ENCODE measurements at regions not wholly inside any gene's neighbourhood (a gene's known extent, or its start where the extent isn't known, plus 50 kb on each side); places are given as distances from the start of the nearest gene placed in this dataset.

DNA sequence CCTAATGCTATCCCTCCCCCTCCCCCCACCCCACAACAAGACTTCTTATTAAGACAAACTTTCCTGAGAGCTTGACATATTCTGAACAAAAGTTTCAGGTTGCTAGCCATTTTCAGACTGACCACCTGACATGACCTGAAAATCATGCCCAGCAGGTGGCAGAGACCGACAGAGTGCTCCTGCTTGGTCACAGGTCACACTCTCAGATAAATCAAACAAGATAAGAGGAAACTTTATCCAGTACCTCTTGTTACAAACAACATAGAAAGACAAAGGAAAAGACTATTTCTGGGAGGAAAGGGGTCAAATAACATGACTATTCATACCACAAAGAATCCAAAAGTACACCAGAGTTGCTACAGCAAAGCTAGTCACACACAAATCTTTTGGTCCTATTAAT lies 107.4 kb downstream of the TMEM200C start:
- TF ChIP-seq, protein P1, sequence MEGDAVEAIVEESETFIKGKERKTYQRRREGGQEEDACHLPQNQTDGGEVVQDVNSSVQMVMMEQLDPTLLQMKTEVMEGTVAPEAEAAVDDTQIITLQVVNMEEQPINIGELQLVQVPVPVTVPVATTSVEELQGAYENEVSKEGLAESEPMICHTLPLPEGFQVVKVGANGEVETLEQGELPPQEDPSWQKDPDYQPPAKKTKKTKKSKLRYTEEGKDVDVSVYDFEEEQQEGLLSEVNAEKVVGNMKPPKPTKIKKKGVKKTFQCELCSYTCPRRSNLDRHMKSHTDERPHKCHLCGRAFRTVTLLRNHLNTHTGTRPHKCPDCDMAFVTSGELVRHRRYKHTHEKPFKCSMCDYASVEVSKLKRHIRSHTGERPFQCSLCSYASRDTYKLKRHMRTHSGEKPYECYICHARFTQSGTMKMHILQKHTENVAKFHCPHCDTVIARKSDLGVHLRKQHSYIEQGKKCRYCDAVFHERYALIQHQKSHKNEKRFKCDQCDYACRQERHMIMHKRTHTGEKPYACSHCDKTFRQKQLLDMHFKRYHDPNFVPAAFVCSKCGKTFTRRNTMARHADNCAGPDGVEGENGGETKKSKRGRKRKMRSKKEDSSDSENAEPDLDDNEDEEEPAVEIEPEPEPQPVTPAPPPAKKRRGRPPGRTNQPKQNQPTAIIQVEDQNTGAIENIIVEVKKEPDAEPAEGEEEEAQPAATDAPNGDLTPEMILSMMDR (IDR thresholded peaks at IDR 0.05), result no peak
- no peak for TF ChIP-seq POLR2A (IDR thresholded peaks at IDR 0.05)
